T-helper 2 cell treated with Interferon-gamma antibody and Interleukin-4, amounts not matched to agents 5 μg/mL and 100 μg/mL, for 36 hours (primary cell): ENCODE measurements at regions not wholly inside any gene's neighbourhood (a gene's known extent, or its start where the extent isn't known, plus 50 kb on each side); places are given as distances from the start of the nearest gene placed in this dataset.

Experiments used
- DNase-seq: peaks from one replicate; pipeline ENCODE4 v3.0.0; 2021; ENCODE audit warnings: low spot score
- H3K27ac Mint-ChIP-seq: one replicate; pipeline ENCODE4 v1.8.0; 2021; ENCODE audit warnings: mild to moderate bottlenecking, mixed read lengths
- H3K27me3 Mint-ChIP-seq: one replicate; pipeline ENCODE4 v1.8.0; 2021; ENCODE audit warnings: low read depth, mixed read lengths
- H3K36me3 Mint-ChIP-seq: one replicate; pipeline ENCODE4 v1.8.0; 2021; ENCODE audit warnings: low read depth, mixed read lengths
- H3K4me1 Mint-ChIP-seq: one replicate; pipeline ENCODE4 v1.8.0; 2021; ENCODE audit warnings: low read depth, mixed read lengths
- H3K4me3 Mint-ChIP-seq: one replicate; pipeline ENCODE4 v1.8.0; 2022; ENCODE audit warnings: mild to moderate bottlenecking, moderate library complexity, mixed read lengths
- H3K9me3 Mint-ChIP-seq: one replicate; pipeline ENCODE4 v1.8.0; 2021; ENCODE audit warnings: mixed read lengths

GRCh38 chr16:16871196-16871595, 492.3 kb downstream of the NPIPA7 start:
- DNase-seq = no peak
- Mint-ChIP-seq H3K4me3 (no peak overlapping the region), H3K27me3 (no peaks in the 10 kb centered on the region), H3K27ac (no peak overlapping the region), H3K4me1 (no peaks in the 10 kb centered on the region), H3K9me3 (no peaks in the 10 kb centered on the region), H3K36me3 (no peaks in the 10 kb centered on the region)

- no peak for DNase-seq
- H3K4me1 Mint-ChIP-seq = no peaks in the 10 kb centered on the region
- H3K9me3 Mint-ChIP-seq = no peaks in the 10 kb centered on the region
- H3K27me3 Mint-ChIP-seq = no peaks in the 10 kb centered on the region
- no peak overlapping the region for H3K4me3 Mint-ChIP-seq
- H3K36me3 Mint-ChIP-seq = no peaks in the 10 kb centered on the region
- no peak overlapping the region for H3K27ac Mint-ChIP-seq
These were observed 498.1 kb downstream of the NPIPA7 start for GRCh38 chr16:16877061-16877460.

DNA sequence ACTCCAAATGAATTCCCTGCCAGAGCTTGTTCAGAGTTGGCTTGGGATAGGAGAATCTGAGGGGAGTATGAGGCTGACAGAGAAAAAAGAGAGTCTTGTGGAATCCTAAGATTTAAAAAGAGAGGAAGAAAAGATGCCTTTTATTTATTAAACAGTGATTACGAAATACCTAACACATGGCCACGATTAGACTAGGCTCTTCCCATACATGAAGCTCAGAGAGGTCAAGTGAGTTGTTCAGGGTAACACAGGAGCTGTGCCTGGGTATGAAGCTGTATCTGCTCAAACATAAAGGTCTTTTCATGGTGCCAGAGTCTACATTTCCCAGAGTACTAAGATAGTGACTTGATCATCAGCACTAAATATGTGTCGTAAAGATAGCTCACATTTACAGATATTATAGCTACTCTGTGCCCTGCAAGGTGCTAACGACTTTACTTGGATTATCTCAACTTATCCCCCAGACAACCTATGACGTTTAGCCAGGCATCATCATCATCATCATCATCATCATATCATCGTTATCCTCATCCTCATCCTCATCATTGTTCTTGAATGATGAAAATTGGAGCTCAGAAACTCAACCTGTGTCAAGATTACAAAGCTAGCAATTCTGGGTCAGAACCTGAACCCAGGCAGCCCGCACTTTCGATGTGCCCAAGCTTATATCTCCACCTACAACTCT, 500.8 kb downstream of the NPIPA7 start:
- H3K36me3 Mint-ChIP-seq = no peaks in the 10 kb centered on the region
- no peak overlapping the region for H3K4me3 Mint-ChIP-seq
- DNase-seq = no peak
- H3K9me3 Mint-ChIP-seq = no peaks in the 10 kb centered on the region
- H3K27me3 Mint-ChIP-seq = peaks cover 3% of the 10 kb centered on the region
- H3K27ac Mint-ChIP-seq = no peak overlapping the region
- no peaks in the 10 kb centered on the region for H3K4me1 Mint-ChIP-seq

DNA sequence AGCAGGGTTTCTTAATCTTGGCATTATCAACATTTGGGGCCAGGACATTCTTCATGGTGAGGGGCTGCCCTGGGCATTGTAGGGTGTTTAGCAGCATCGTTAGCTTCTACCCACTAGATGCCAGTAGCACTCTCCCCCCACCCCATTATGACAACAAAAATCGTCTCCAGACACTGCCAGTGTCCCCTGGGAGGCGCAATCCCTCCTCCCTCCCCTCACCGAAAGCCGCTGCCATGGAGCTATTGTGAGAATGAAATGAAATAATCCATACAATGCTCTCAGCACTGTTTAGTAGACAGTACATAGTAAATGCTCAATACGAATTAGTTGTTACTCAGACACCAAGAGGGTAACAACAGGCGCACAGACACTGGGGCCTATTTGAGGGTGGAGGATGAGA, 502.9 kb downstream of the NPIPA7 start:
- H3K4me3 Mint-ChIP-seq = no peak overlapping the region
- H3K9me3 Mint-ChIP-seq = no peaks in the 10 kb centered on the region
- no peak for DNase-seq
- H3K27me3 Mint-ChIP-seq = peaks cover 3% of the 10 kb centered on the region
- no peaks in the 10 kb centered on the region for H3K4me1 Mint-ChIP-seq
- no peaks in the 10 kb centered on the region for H3K36me3 Mint-ChIP-seq
- H3K27ac Mint-ChIP-seq = no peak overlapping the region

DNA sequence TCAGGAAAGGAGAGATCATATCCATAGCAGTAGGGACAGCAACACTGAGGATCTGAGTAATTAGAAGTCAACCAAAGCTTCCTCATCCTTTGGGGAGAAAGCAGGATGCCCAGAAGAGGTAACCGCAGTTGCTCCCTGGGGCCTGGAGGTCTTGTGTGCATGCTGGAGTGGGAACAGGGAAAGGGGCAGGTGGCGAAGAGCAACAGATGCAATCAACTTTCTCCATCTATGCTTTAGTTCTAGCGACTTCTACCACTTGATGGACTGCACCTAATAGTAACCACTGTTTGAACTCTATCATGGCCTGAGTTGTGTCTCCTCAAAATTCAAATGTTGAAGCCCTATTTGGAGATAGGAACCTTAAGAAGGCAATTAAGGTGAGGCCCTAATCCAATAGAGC, 503.8 kb downstream of the NPIPA7 start:
- Mint-ChIP-seq H3K27me3 (peaks cover 3% of the 10 kb centered on the region), H3K27ac (no peak overlapping the region), H3K4me1 (no peaks in the 10 kb centered on the region)

DNA sequence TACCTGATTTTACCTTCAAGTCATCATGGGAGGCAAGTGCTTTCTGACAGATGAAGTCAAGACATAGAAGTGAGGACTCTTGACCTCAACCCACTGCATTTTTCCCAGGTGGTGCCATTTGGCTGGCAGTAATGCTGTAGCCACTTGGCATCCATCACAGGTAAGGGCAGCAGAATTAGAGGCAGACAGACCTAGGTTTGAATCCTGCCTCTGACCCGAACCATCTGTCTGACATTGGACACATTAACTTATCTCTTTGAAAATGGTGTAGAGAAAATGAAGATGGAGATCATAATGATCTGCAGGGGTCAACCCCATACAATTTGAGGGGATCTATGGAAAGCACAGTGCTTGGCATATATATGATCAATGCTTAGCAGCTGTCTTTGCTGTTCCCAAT, 505.5 kb downstream of the NPIPA7 start:
- no peak for DNase-seq
- Mint-ChIP-seq H3K4me1 (no peaks in the 10 kb centered on the region), H3K36me3 (no peaks in the 10 kb centered on the region), H3K9me3 (no peaks in the 10 kb centered on the region), H3K27me3 (peaks cover 3% of the 10 kb centered on the region), H3K4me3 (no peak overlapping the region), H3K27ac (no peak overlapping the region)

More for the DNA sequence above, 503.8 kb downstream of the NPIPA7 start:
- DNase-seq = no peak
- Mint-ChIP-seq H3K9me3 (no peaks in the 10 kb centered on the region), H3K36me3 (no peaks in the 10 kb centered on the region), H3K4me3 (no peak overlapping the region)

- DNase-seq = no peak
- H3K27ac Mint-ChIP-seq = no peak overlapping the region
- H3K27me3 Mint-ChIP-seq = peaks cover 3% of the 10 kb centered on the region
- H3K9me3 Mint-ChIP-seq = no peaks in the 10 kb centered on the region
- no peak overlapping the region for H3K4me3 Mint-ChIP-seq
- no peaks in the 10 kb centered on the region for H3K36me3 Mint-ChIP-seq
- H3K4me1 Mint-ChIP-seq = no peaks in the 10 kb centered on the region
These were observed 508.3 kb downstream of the NPIPA7 start for GRCh38 chr16:16887193-16887592.

- DNase-seq = no peak
- Mint-ChIP-seq H3K27ac (no peak overlapping the region), H3K4me3 (no peak overlapping the region), H3K36me3 (no peaks in the 10 kb centered on the region), H3K9me3 (no peaks in the 10 kb centered on the region), H3K4me1 (no peaks in the 10 kb centered on the region), H3K27me3 (no peaks in the 10 kb centered on the region)
These were observed 512.0 kb downstream of the NPIPA7 start for GRCh38 chr16:16890964-16891363.

GRCh38 chr16:16904601-16905000, 525.7 kb downstream of the NPIPA7 start:
- DNase-seq = no peak
- peaks cover 9% of the 10 kb centered on the region for H3K9me3 Mint-ChIP-seq
- H3K27ac Mint-ChIP-seq = no peak overlapping the region
- no peaks in the 10 kb centered on the region for H3K27me3 Mint-ChIP-seq
- peaks cover 2% of the 10 kb centered on the region for H3K4me1 Mint-ChIP-seq
- H3K4me3 Mint-ChIP-seq = no peak overlapping the region
- no peaks in the 10 kb centered on the region for H3K36me3 Mint-ChIP-seq

GRCh38 chr16:16905850-16906249, 526.9 kb downstream of the NPIPA7 start:
- peaks cover 4% of the 10 kb centered on the region for H3K9me3 Mint-ChIP-seq
- no peak overlapping the region for H3K4me3 Mint-ChIP-seq
- no peaks in the 10 kb centered on the region for H3K36me3 Mint-ChIP-seq
- no peak overlapping the region for H3K27ac Mint-ChIP-seq
- H3K4me1 Mint-ChIP-seq = peaks cover 2% of the 10 kb centered on the region
- no peak for DNase-seq
- H3K27me3 Mint-ChIP-seq = no peaks in the 10 kb centered on the region

DNA sequence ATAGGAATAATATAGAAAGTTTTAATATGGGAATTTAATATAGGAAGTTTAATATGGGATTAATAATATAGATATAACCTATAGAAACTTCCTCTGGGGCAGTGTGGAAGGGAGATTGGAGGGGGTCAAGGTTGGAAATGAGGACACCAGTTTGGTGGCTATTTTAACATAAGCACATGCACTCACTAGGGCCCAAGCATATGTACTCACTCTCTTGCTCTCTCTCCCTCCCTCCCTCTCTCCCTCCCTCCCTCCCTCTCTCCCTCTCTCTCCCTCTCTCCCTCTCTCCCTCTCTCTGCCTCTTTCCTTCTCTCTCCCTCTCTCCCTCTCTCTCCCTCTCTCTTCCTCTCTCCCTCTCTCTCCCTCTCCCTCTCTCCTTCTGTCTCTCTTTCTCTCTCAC, 528.1 kb downstream of the NPIPA7 start:
- no peaks in the 10 kb centered on the region for H3K27me3 Mint-ChIP-seq
- H3K4me3 Mint-ChIP-seq = no peak overlapping the region
- H3K27ac Mint-ChIP-seq = no peak overlapping the region
- no peaks in the 10 kb centered on the region for H3K4me1 Mint-ChIP-seq
- DNase-seq = no peak
- no peaks in the 10 kb centered on the region for H3K36me3 Mint-ChIP-seq
- no peaks in the 10 kb centered on the region for H3K9me3 Mint-ChIP-seq

DNA sequence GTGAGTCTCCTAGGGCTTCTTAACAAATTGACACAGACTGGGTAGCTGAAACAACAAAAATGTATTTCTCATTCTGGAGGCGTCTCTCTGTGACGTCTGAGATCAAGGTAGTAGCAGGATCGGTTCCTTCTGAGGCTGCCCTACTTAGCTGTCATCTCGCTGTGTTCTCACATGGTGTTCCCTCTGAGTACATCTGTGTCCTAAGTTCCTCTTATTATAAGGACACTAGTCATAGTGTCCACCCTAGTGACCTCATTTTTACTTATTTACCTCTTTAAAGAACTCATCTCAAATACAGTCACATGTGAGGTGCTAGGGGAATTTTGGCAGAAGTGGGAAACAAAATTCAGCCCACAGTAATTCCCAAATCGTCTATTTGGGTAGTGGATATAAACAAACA, 529.1 kb downstream of the NPIPA7 start:
- Mint-ChIP-seq H3K27me3 (no peaks in the 10 kb centered on the region), H3K27ac (no peak overlapping the region), H3K4me1 (no peaks in the 10 kb centered on the region), H3K4me3 (no peak overlapping the region), H3K9me3 (no peaks in the 10 kb centered on the region), H3K36me3 (no peaks in the 10 kb centered on the region)
- DNase-seq = no peak

DNA sequence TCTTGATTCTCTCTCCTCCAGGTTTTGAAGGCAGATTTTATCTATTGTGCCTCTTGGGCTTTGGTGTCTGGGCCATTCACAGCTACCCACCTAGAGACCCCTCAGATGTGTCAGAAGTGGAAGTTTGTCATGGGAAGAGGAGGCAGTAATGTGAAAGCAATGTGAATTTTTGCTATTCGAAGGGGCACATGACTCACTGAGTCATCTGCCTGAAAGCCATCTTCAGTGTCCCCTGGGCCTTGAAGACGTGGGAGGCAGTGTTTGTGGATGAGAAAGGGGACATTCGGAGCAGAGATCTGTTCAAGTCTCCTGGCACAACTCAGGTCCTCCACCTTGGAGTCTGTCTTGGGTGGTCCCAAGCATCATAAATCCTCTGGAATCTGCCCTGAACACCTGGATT, 530.2 kb downstream of the NPIPA7 start:
- Mint-ChIP-seq H3K9me3 (no peaks in the 10 kb centered on the region), H3K27me3 (no peaks in the 10 kb centered on the region), H3K36me3 (no peaks in the 10 kb centered on the region), H3K4me1 (no peaks in the 10 kb centered on the region), H3K27ac (no peak overlapping the region), H3K4me3 (no peak overlapping the region)
- DNase-seq = no peak

DNA sequence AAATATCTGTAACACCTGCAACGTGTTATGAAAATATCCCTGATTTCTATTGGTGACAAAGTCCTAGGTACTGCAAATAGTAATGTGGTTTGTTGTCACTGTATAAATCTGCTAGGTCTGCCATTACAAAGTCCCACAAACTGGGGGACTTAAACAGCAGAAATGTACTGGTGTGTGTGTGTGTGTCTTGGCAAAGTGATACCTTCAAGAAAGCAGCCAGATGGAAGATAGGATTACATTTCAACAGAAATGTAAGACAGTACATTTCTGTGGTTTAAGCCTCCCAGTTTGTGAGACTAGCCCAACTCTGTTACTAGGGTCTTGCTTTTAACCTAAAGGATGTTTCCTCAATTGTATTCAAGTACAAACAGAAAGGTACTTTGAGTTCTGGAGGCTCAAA, 531.7 kb downstream of the NPIPA7 start:
- no peaks in the 10 kb centered on the region for H3K4me1 Mint-ChIP-seq
- no peaks in the 10 kb centered on the region for H3K9me3 Mint-ChIP-seq
- H3K4me3 Mint-ChIP-seq = no peak overlapping the region
- H3K27ac Mint-ChIP-seq = no peak overlapping the region
- DNase-seq = no peak
- no peaks in the 10 kb centered on the region for H3K36me3 Mint-ChIP-seq
- H3K27me3 Mint-ChIP-seq = no peaks in the 10 kb centered on the region

- Mint-ChIP-seq H3K36me3 (no peaks in the 10 kb centered on the region), H3K4me1 (no peaks in the 10 kb centered on the region), H3K9me3 (no peaks in the 10 kb centered on the region), H3K4me3 (no peak overlapping the region), H3K27me3 (peaks cover 2% of the 10 kb centered on the region), H3K27ac (no peak overlapping the region)
- no peak for DNase-seq
These were observed 536.8 kb downstream of the NPIPA7 start for GRCh38 chr16:16915771-16916170.
